GM18507 (cell line): ENCODE measurements at regions not wholly inside any gene's neighbourhood (a gene's known extent, or its start where the extent isn't known, plus 50 kb on each side); places are given as distances from the start of the nearest gene placed in this dataset.
"Not testable (repeated sequence)": the region's sequence is repeated elsewhere in the genome, so short reads cannot be mapped to it uniquely, and the experiment has no call there.

Experiments
- DNase-seq: peaks from one replicate; pipeline ENCODE4 v3.0.0; 2011; ENCODE audit warnings: low read depth; ENCODE audit not compliant: insufficient read length; ENCODE audit errors: extremely low spot score
- FAIRE-seq: peaks from 2 replicates; lab custom pipeline; 2011; peaks lifted over from hg19 to GRCh38; lab: Jason Lieb, UNC

GRCh38 chrX:67213686-67214085, 330.1 kb upstream of the AR start:
- DNase-seq, FAIRE-seq: not testable (repeated sequence)

DNA sequence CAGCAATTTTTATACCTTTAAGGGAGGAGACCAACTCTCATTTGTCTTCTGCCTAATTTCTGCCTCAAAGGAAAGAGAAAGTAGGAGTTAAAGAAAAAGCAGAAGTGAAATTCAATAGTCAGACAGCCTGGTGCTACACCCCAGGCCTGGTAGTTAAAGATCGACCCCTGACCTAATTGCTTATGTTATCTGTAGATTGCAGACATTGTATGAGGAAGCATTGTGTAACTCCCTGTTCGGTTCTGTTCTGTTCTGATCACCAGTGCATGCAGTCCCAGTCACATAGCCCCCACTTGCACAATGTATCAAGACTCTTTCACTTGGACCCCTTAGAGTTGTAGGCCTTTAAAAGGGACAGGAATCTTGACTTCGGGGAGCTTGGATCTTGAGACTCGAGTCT, 335.9 kb upstream of the AR start:
- DNase-seq (no peak), FAIRE-seq (peak; percentile 53)

GRCh38 chrX:67159437-67159836, 384.4 kb upstream of the AR start:
- FAIRE-seq (no peak), DNase-seq (no peak)

DNA sequence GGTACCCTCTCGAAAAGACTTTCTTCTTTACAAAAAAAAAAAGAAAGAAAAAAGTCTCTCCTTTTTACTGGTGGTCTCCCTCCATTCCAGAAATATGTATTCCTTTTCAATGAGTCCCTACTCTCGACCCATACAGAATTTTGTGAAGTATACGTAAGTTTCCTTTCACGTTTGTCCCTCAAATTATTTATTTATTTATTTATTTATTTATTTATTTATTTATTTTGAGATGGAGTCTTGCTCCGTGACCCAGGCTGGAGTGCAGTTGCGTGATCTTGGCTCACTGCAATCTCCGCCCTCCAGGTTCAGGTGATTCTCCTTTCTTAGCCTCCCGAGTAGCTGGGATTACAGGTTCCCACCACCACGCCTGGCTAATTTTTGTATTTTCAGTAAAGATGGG, 429.2 kb upstream of the AR start:
- DNase-seq (no peak), FAIRE-seq (no peak)

GRCh38 chrX:67105758-67106116, 438.1 kb upstream of the AR start:
- DNase-seq (no peak), FAIRE-seq (no peak)

GRCh38 chrX:67104982-67105757, 438.7 kb upstream of the AR start:
- FAIRE-seq = no peak
- no peak for DNase-seq

- DNase-seq (no peak), FAIRE-seq (no peak)
Observed at GRCh38 chrX:67100031-67100884, 443.6 kb upstream of the AR start.

GRCh38 chrX:67094061-67094460, 449.8 kb upstream of the AR start:
- FAIRE-seq (no peak), DNase-seq (no peak)

- FAIRE-seq (no peak), DNase-seq (no peak)
Observed at GRCh38 chrX:67050760-67051159, 411.9 kb upstream of the EDA2R start.

DNA sequence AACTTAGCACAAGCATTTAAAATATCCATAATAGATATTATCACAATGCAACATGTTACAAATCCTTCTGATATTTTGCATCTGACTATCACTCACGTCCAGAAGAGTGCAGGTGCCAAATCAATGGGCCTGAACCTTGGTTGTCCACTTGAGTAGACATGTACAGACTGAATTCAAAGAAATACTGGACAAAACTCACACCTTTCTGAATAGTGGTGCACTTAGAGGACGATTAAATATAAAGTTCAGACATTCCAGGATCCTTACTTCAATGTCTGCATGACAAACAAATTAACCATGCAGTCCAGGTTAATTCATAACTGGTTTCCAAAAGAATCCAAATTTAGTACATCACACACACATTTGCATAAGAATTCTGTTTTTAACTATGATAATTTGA, 406.0 kb upstream of the EDA2R start:
- no peak for FAIRE-seq
- no peak for DNase-seq

GRCh38 chrX:67044029-67044653, 405.3 kb upstream of the EDA2R start:
- no peak for DNase-seq
- no peak for FAIRE-seq

GRCh38 chrX:67004451-67004850, 365.6 kb upstream of the EDA2R start:
- DNase-seq = no peak
- no peak for FAIRE-seq

- DNase-seq (no peak), FAIRE-seq (no peak)
Observed at GRCh38 chrX:66994729-66995128, 355.9 kb upstream of the EDA2R start.

DNA sequence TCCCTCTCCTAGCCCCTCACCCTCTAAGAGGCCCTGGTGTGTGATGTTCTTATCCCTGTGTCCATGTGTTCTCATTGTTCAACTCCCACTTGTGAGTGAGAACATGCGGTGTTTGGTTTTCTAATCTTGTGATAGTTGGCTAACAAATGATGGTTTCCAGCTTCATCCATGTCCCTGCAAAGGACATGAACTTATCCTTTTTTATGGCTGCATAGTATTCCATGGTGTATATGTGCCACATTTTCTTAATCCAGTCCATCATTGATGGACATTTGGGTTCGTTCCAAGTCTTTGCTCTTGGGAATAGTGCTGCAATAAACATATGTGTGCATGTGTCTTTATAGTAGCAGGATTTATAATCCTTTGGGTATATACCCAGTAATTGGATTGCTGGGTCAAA, 353.2 kb upstream of the EDA2R start:
- not testable (repeated sequence) for FAIRE-seq, DNase-seq

- no peak for FAIRE-seq
- DNase-seq = no peak
Observed at GRCh38 chrX:66988331-66988730, 349.5 kb upstream of the EDA2R start.

GRCh38 chrX:66961665-66962064, 322.8 kb upstream of the EDA2R start:
- FAIRE-seq (no peak), DNase-seq (no peak)

DNA sequence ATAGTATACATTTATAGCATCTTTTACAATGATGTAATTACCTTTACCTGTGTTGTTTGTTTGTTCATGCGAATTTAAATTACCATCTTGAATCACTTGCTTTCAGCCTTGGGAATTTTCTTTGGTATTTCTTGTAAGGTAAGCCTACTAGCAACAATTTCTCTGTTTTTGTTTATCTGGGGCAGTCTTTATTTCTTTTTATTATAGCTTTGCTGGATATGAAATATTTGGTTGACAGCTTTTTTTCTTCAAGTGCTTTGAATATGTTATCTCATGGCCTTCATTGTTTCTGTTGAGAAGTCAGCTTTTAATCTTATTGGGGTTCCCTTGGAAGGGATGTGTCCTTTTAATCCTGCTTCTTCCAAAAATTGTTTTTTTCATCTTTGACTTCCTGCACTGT, 292.8 kb upstream of the EDA2R start:
- DNase-seq = no peak
- no peak for FAIRE-seq

GRCh38 chrX:66930516-66930915, 291.6 kb upstream of the EDA2R start:
- FAIRE-seq, DNase-seq: not testable (repeated sequence)

DNA sequence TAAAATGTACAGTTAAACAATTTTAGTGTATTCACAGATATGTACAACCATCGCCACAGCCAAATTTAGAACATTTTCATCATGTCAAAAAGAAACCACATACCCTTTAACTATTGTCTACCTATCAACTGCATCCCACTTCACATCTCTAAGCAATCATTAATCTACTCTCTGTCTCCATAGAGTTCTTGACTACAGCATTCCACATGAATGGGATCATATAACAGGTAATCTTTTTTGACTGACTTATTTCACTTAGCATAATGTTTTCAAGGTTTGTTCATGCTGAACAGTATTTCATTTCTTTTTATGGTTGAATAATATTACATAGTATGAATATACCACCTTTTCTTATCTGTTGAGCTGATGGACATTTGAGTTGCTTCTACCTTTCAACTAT, 281.4 kb upstream of the EDA2R start:
- no peak for DNase-seq
- no peak for FAIRE-seq

- DNase-seq (no peak), FAIRE-seq (no peak)
Observed at GRCh38 chrX:66919280-66919832, 280.5 kb upstream of the EDA2R start.
